ENCODE measurements at regions not wholly inside any gene's neighbourhood (a gene's known extent, or its start where the extent isn't known, plus 50 kb on each side); places are given as distances from the start of the nearest gene placed in this dataset.

GRCh38 chr6:84462698-84463097 is 235.3 kb upstream of the CEP162 start:
- H3K36me3 ChIP-seq (ENCODE audit: control insufficient read depth in 2 of 4, insufficient read depth in 4 of 4, low read length in 3 of 4) = no peaks in the 10 kb centered on the region
- no peaks in the 10 kb centered on the region for H3K4me1 ChIP-seq (replicated peaks in 1 of 4; ENCODE audit: control insufficient read depth in 3 of 4, insufficient read depth in 4 of 4, low read length in 3 of 4)
- H3K4me3 ChIP-seq (ENCODE audit: extremely low read depth in 1 of 4, insufficient read depth in 2 of 4, low read depth in 3 of 4, low read length in 4 of 4) = no peak overlapping the region
- H2BK20ac ChIP-seq (ENCODE audit: low read length) = no peak overlapping the region
- POLR2A ChIA-PET (ENCODE audit: partially characterized antibody) = no interaction called here
- no peaks in the 10 kb centered on the region for H4K20me1 ChIP-seq (replicated peaks in 1 of 2; ENCODE audit: control insufficient read depth in 1 of 2, insufficient read depth in 2 of 2, low read length in 2 of 2)
- H3K18ac ChIP-seq (ENCODE audit: extremely low read depth, low read length) = no peak overlapping the region
- no peak overlapping the region for H4K5ac ChIP-seq (ENCODE audit: insufficient read length, low read depth, low read length)
- H3K9ac ChIP-seq (replicated peaks in 1 of 4; ENCODE audit: extremely low read depth in 1 of 4, low read depth in 3 of 4, low read length in 3 of 4) = no peak overlapping the region
- no peak overlapping the region for H3K23ac ChIP-seq (ENCODE audit: insufficient read length)
- H3K14ac ChIP-seq (ENCODE audit: insufficient read length) = no peak overlapping the region
- H4K8ac ChIP-seq (ENCODE audit: extremely low read depth, insufficient read depth, low read length) = no peak overlapping the region
- H2AFZ ChIP-seq (ENCODE audit: low read length) = no peak overlapping the region
- no peak overlapping the region for H3K56ac ChIP-seq (replicated peaks; ENCODE audit: insufficient read length, low read depth, low read length)
- no peak overlapping the region for H4K91ac ChIP-seq (replicated peaks; ENCODE audit: insufficient read length, low read length)
- H3K23me2 ChIP-seq (ENCODE audit: low read depth, low read length) = no peaks in the 10 kb centered on the region
- no peak overlapping the region for H2BK15ac ChIP-seq (ENCODE audit: low read length)
- H2BK12ac ChIP-seq (ENCODE audit: low read depth, low read length) = no peak overlapping the region
- no peak overlapping the region for H3K27ac ChIP-seq (ENCODE audit: low read depth, low read length)
- DNase-seq (ENCODE audit: low read depth in 1 of 2, low spot score in 2 of 2) (no peak), FAIRE-seq (no peak)
- H3K79me2 ChIP-seq (ENCODE audit: control insufficient read depth in 1 of 2, insufficient read depth in 2 of 2, low read length in 2 of 2) = no peaks in the 10 kb centered on the region
- TF ChIP-seq EZH2 (IDR thresholded peaks at IDR 0.05; ENCODE audit: low read depth, low read length, severe bottlenecking) (no peak), EGR1 (IDR thresholded peaks at IDR 0.05; ENCODE audit: borderline replicate concordance, low read depth, low read length) (no peak), TEAD4 (IDR thresholded peaks at IDR 0.05; ENCODE audit: low read depth, low read length) (no peak), SIX5 (IDR thresholded peaks at IDR 0.05; ENCODE audit: low read depth, low read length) (no peak), TAF7 (optimal IDR thresholded peaks at IDR 0.05; ENCODE audit: borderline replicate concordance, low read depth, low read length) (no peak), SRF (IDR thresholded peaks at IDR 0.05; ENCODE audit: low read depth, low read length) (no peak), YY1 (IDR thresholded peaks at IDR 0.05; ENCODE audit: low read depth, low read length) (no peak), RBBP5 (IDR thresholded peaks at IDR 0.05; ENCODE audit: borderline replicate concordance, low read depth, low read length) (no peak), SUZ12 (IDR thresholded peaks at IDR 0.05; ENCODE audit: low read length) (no peak), NANOG (IDR thresholded peaks at IDR 0.05; ENCODE audit: insufficient read depth, low read depth, low read length, poor library complexity, severe bottlenecking) (no peak), CBX5 (IDR thresholded peaks at IDR 0.05; ENCODE audit: low read depth, low read length) (no peak), SAP30 (IDR thresholded peaks at IDR 0.05; ENCODE audit: insufficient read depth, insufficient replicate concordance, low read length) (no peak), KDM5A (IDR thresholded peaks at IDR 0.05; ENCODE audit: low read length) (no peak), MAFK (IDR thresholded peaks at IDR 0.05; ENCODE audit: low read depth, low read length) (no peak)
- WGBS, 2 experiments (ENCODE audit: extremely low coverage in 1 of 2, insufficient coverage in 1 of 2, insufficient read length in 1 of 2, insufficient replicate concordance in 2 of 2, low coverage in 1 of 2, low lambda C conversion rate in 2 of 2, missing lambda C conversion rate in 1 of 2) = 95% methylated on average over 1 of the region's 1 CpG; no CpG with 5 or more reads in 1 of the 2 experiments
- no peak overlapping the region for H2BK5ac ChIP-seq (ENCODE audit: low read depth, low read length)
- H2AK5ac ChIP-seq (ENCODE audit: low read depth, low read length) = no peak overlapping the region
- H3K9me3 ChIP-seq (ENCODE audit: insufficient read depth in 2 of 2, low read depth in 1 of 2, low read length in 1 of 2) = no peaks in the 10 kb centered on the region
- CTCF ChIA-PET (ENCODE audit: partially characterized antibody) = interaction anchor here (2.0 kb wide), 1 partner anchor 40 kb away, joined by 8 read pairs; no protein-coding TSS in a partner anchor
- H3K4me2 ChIP-seq (ENCODE audit: insufficient read depth in 1 of 2, low read depth in 2 of 2, low read length in 2 of 2) = no peak overlapping the region
- no peak overlapping the region for H3K4ac ChIP-seq (replicated peaks; ENCODE audit: insufficient read length, low read depth, low read length)
- no peaks in the 10 kb centered on the region for H3K79me1 ChIP-seq (ENCODE audit: low read depth, low read length)
- H2BK120ac ChIP-seq (replicated peaks; ENCODE audit: low read depth, low read length) = no peak overlapping the region
- H3K27me3 ChIP-seq (replicated peaks in 1 of 4; ENCODE audit: control insufficient read depth in 3 of 4, extremely low read depth in 1 of 4, insufficient read depth in 3 of 4, low read length in 3 of 4) = no peaks in the 10 kb centered on the region

Measured in H1 (cell line).